ENCODE measurements at regions not wholly inside any gene's neighbourhood (a gene's known extent, or its start where the extent isn't known, plus 50 kb on each side); places are given as distances from the start of the nearest gene placed in this dataset.

- Histone ChIP-seq H3K27ac (ENCODE audit: insufficient read depth, low read depth, low read length) (no peak overlapping the region), H3K79me2 (ENCODE audit: control insufficient read depth, insufficient read depth, low read length) (no peaks in the 10 kb centered on the region), H3K9ac (replicated peaks; ENCODE audit: extremely low read depth, insufficient read depth, low read length) (no peak overlapping the region), H3K27me3 (ENCODE audit: control insufficient read depth in 2 of 2, insufficient read depth in 2 of 2, low read length in 2 of 2) (peaks cover 0 to 4% of the 10 kb centered on the region in 2 experiments), H3K36me3 (ENCODE audit: control insufficient read depth in 2 of 2, extremely low read depth in 1 of 2, insufficient read depth in 2 of 2, low read length in 2 of 2) (no peaks in the 10 kb centered on the region), H3K4me2 (ENCODE audit: insufficient read depth, low read length) (no peak overlapping the region), H3K9me1 (replicated peaks; ENCODE audit: control insufficient read depth, extremely low read depth, insufficient read depth, low read length) (no peaks in the 10 kb centered on the region), H3K9me3 (replicated peaks; ENCODE audit: control insufficient read depth, insufficient read depth, low read length) (no peaks in the 10 kb centered on the region), H4K20me1 (replicated peaks; ENCODE audit: control insufficient read depth, extremely low read depth, insufficient read depth, low read length) (no peaks in the 10 kb centered on the region), H3K4me1 (ENCODE audit: control insufficient read depth, extremely low read depth, insufficient read depth, low read length) (no peaks in the 10 kb centered on the region), H3K4me3 (replicated peaks in 1 of 3; ENCODE audit: insufficient read depth in 1 of 3, low read depth in 1 of 3, low read length in 3 of 3) (no peak overlapping the region), H2AFZ (ENCODE audit: low read depth, low read length) (no peak overlapping the region)
- intact Hi-C loops (cut with micrococcal nuclease), result no loop called here
- DNase-seq (ENCODE audit: low read depth, low spot score), result no peak
- no TSS peak for BruUV-seq (replicated peaks)
- ChIA-PET CTCF (interaction anchor here (1.4 kb wide), 1 partner anchor 347 kb away, joined by 3 read pairs; no protein-coding TSS in a partner anchor), POLR2A (no interaction called here)
- no peak for FAIRE-seq
- TF ChIP-seq JUN (IDR thresholded peaks at IDR 0.05; ENCODE audit: borderline replicate concordance, insufficient read depth, insufficient read length, low read depth) (no peak), EZH2 (IDR thresholded peaks at IDR 0.05; ENCODE audit: borderline replicate concordance, low read depth, low read length, severe bottlenecking) (no peak), FOS (IDR thresholded peaks at IDR 0.05; ENCODE audit: borderline replicate concordance, insufficient read depth, low read length) (no peak), POLR2AphosphoS5 (IDR thresholded peaks at IDR 0.05; ENCODE audit: insufficient read depth, low read depth, low read length) (no peak), POLR2A (IDR thresholded peaks at IDR 0.05; ENCODE audit: low read depth, low read length) (no peak), MYC (IDR thresholded peaks at IDR 0.05; ENCODE audit: low read depth, low read length) (no peak), CTCF (IDR thresholded peaks at IDR 0.05; ENCODE audit: extremely low read depth in 1 of 2, insufficient read depth in 1 of 2, low read depth in 1 of 2, low read length in 2 of 2) (no peak), GATA2 (IDR thresholded peaks at IDR 0.05; ENCODE audit: insufficient read depth, insufficient read length, low read depth, low read length) (no peak), MAX (IDR thresholded peaks at IDR 0.05; ENCODE audit: insufficient read depth, insufficient read length) (no peak)
- dilution Hi-C loops (cut with MboI; ENCODE audit: extremely low pct_ligation_motif_present, low sequenced_read_pairs), result no loop called here
Observed at GRCh38 chr14:59096303-59096702, 92.2 kb upstream of the DAAM1 start.
